Mesothelial cell of epicardium (in vitro differentiated cells): ENCODE measurements at regions not wholly inside any gene's neighbourhood (a gene's known extent, or its start where the extent isn't known, plus 50 kb on each side); places are given as distances from the start of the nearest gene placed in this dataset.

Source experiments
- DNase-seq, 2 experiments: peaks; one replicate each; pipeline ENCODE4 v3.0.0; 2021; ENCODE audit warnings: low spot score in 2 of 2; ENCODE audit not compliant: unreplicated experiment in 2 of 2
- H3K27ac Mint-ChIP-seq: 2 replicates; pipeline ENCODE4 v1.8.0; 2021; ENCODE audit warnings: mixed read lengths
- H3K27me3 Mint-ChIP-seq: 2 replicates; pipeline ENCODE4 v1.8.0; 2021; ENCODE audit warnings: low read depth, mixed read lengths
- H3K36me3 Mint-ChIP-seq: 2 replicates; pipeline ENCODE4 v1.8.0; 2021; ENCODE audit warnings: mixed read lengths
- H3K4me1 Mint-ChIP-seq: 2 replicates; pipeline ENCODE4 v1.8.0; 2021; ENCODE audit warnings: mixed read lengths
- H3K4me3 Mint-ChIP-seq: 2 replicates; pipeline ENCODE4 v1.8.0; 2021; ENCODE audit warnings: mild to moderate bottlenecking, moderate library complexity, mixed read lengths
- H3K9me3 Mint-ChIP-seq: 2 replicates; pipeline ENCODE4 v1.8.0; 2021; ENCODE audit warnings: mixed read lengths
- TF ChIP-seq, protein P1 (sequence below): fragments of 200-600 bp; sonication (generic); IDR thresholded peaks from one replicate; pipeline ENCODE4 v1.5.0; 2021; ENCODE audit warnings: antibody characterized with exemption; ENCODE audit not compliant: unreplicated experiment

- no peak for DNase-seq
- Mint-ChIP-seq H3K9me3 (peaks cover 18% of the 10 kb centered on the region), H3K4me3 (no peak overlapping the region), H3K27ac (no peak overlapping the region), H3K36me3 (no peaks in the 10 kb centered on the region), H3K27me3 (no peaks in the 10 kb centered on the region), H3K4me1 (no peaks in the 10 kb centered on the region)
- TF ChIP-seq, protein P1, sequence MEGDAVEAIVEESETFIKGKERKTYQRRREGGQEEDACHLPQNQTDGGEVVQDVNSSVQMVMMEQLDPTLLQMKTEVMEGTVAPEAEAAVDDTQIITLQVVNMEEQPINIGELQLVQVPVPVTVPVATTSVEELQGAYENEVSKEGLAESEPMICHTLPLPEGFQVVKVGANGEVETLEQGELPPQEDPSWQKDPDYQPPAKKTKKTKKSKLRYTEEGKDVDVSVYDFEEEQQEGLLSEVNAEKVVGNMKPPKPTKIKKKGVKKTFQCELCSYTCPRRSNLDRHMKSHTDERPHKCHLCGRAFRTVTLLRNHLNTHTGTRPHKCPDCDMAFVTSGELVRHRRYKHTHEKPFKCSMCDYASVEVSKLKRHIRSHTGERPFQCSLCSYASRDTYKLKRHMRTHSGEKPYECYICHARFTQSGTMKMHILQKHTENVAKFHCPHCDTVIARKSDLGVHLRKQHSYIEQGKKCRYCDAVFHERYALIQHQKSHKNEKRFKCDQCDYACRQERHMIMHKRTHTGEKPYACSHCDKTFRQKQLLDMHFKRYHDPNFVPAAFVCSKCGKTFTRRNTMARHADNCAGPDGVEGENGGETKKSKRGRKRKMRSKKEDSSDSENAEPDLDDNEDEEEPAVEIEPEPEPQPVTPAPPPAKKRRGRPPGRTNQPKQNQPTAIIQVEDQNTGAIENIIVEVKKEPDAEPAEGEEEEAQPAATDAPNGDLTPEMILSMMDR, result no peak
These were observed 50.9 kb upstream of the TPM4 start for GRCh38 chr19:16025108-16026101.

- Mint-ChIP-seq H3K36me3 (no peaks in the 10 kb centered on the region), H3K9me3 (peaks cover 19% of the 10 kb centered on the region), H3K27ac (no peak overlapping the region), H3K27me3 (no peaks in the 10 kb centered on the region), H3K4me3 (no peak overlapping the region), H3K4me1 (no peaks in the 10 kb centered on the region)
- TF ChIP-seq, protein P1, result no peak
- DNase-seq, result no peak
These were observed 50.2 kb upstream of the TPM4 start for GRCh38 chr19:16026131-16026530.
